Fibroblast of skin of scalp (primary cell): ENCODE measurements at regions not wholly inside any gene's neighbourhood (a gene's known extent, or its start where the extent isn't known, plus 50 kb on each side); places are given as distances from the start of the nearest gene placed in this dataset.
"Not testable (repeated sequence)": the region's sequence is repeated elsewhere in the genome, so short reads cannot be mapped to it uniquely, and the experiment has no call there.

Source experiments
- DNase-seq: peaks from one replicate; pipeline ENCODE4 v3.0.0-alpha.2; 2013

GRCh38 chr13:88622362-88622973, 951.3 kb downstream of the SLITRK5 start:
- DNase-seq = no peak

GRCh38 chr13:88623150-88623549, 952.0 kb downstream of the SLITRK5 start:
- DNase-seq = no peak

- DNase-seq = no peak
Measured at GRCh38 chr13:88627071-88627470, 955.9 kb downstream of the SLITRK5 start.

GRCh38 chr13:88628882-88629281, 957.7 kb downstream of the SLITRK5 start:
- no peak for DNase-seq

- DNase-seq = no peak
Measured at GRCh38 chr13:88637935-88638334, 966.8 kb downstream of the SLITRK5 start.

- no peak for DNase-seq
Measured at GRCh38 chr13:88643233-88643632, 972.1 kb downstream of the SLITRK5 start.

- no peak for DNase-seq
Measured at GRCh38 chr13:88648598-88649373, 977.6 kb downstream of the SLITRK5 start.

GRCh38 chr13:88649855-88650254, 978.7 kb downstream of the SLITRK5 start:
- no peak for DNase-seq

- DNase-seq = no peak
Measured at GRCh38 chr13:88651531-88651930, 980.4 kb downstream of the SLITRK5 start.

- DNase-seq = no peak
Measured at GRCh38 chr13:88656751-88657150, 985.6 kb downstream of the SLITRK5 start.

GRCh38 chr13:88670509-88670908, 999.3 kb downstream of the SLITRK5 start:
- DNase-seq = no peak

- DNase-seq = no peak
Measured at GRCh38 chr13:88674841-88675240, 1003.7 kb downstream of the SLITRK5 start.

GRCh38 chr13:88675347-88675996, 1004.3 kb downstream of the SLITRK5 start:
- DNase-seq = no peak

GRCh38 chr13:88676016-88676415, 1004.8 kb downstream of the SLITRK5 start:
- no peak for DNase-seq

- DNase-seq = no peak
Measured at GRCh38 chr13:88685459-88685858, 1014.3 kb downstream of the SLITRK5 start.

GRCh38 chr13:88701551-88701950, 1030.4 kb downstream of the SLITRK5 start:
- no peak for DNase-seq

GRCh38 chr13:88704600-88705275, 1033.6 kb downstream of the SLITRK5 start:
- DNase-seq = no peak

- DNase-seq = no peak
Measured at GRCh38 chr13:88707646-88708045, 1036.5 kb downstream of the SLITRK5 start.

- DNase-seq = no peak
Measured at GRCh38 chr13:88717946-88718345, 1046.8 kb downstream of the SLITRK5 start.

GRCh38 chr13:88718781-88719180, 1047.6 kb downstream of the SLITRK5 start:
- DNase-seq = no peak

- DNase-seq = no peak
Measured at GRCh38 chr13:88726075-88726474, 1054.9 kb downstream of the SLITRK5 start.

GRCh38 chr13:88727236-88727635, 1056.1 kb downstream of the SLITRK5 start:
- DNase-seq = not testable (repeated sequence)

GRCh38 chr13:88729605-88730004, 1058.4 kb downstream of the SLITRK5 start:
- DNase-seq = no peak
